C4-2B (cell line): ENCODE measurements at regions not wholly inside any gene's neighbourhood (a gene's known extent, or its start where the extent isn't known, plus 50 kb on each side); places are given as distances from the start of the nearest gene placed in this dataset.

Source experiments
- CTCF ChIP-seq: fragments of 450-650 bp; conservative IDR thresholded peaks from 2 replicates; pipeline ENCODE4 v1.5.1; 2017; ENCODE audit warnings: mild to moderate bottlenecking
- ZFX ChIP-seq: fragments of 450-650 bp; IDR thresholded peaks from 2 replicates; pipeline ENCODE4 v1.6.1; 2017

- TF ChIP-seq CTCF (no peak), ZFX (no peak)
Observed at GRCh38 chr3:66863205-66864111, 134.6 kb upstream of the KBTBD8 start.
